Endodermal cell (in vitro differentiated cells): ENCODE measurements at regions not wholly inside any gene's neighbourhood (a gene's known extent, or its start where the extent isn't known, plus 50 kb on each side); places are given as distances from the start of the nearest gene placed in this dataset.

Experiments
- DNase-seq: peaks from one replicate; pipeline ENCODE4 v3.0.0-alpha.2; 2017
- H3K27ac ChIP-seq: 2 replicates; pipeline ENCODE4 v1.5.1; 2013; ENCODE audit warnings: mild to moderate bottlenecking, low read depth, low read length, moderate library complexity
- H3K27me3 ChIP-seq: 2 replicates; pipeline ENCODE4 v1.6.1; 2013; ENCODE audit warnings: mild to moderate bottlenecking, low read length, moderate library complexity; ENCODE audit not compliant: insufficient read depth, control insufficient read depth, poor library complexity, severe bottlenecking
- H3K36me3 ChIP-seq: 2 replicates; pipeline ENCODE4 v1.7.0; 2013; ENCODE audit warnings: mild to moderate bottlenecking, low read length, moderate library complexity; ENCODE audit not compliant: control insufficient read depth, insufficient read depth
- H3K4me1 ChIP-seq: one replicate; pipeline ENCODE4 v1.7.0; 2013; ENCODE audit warnings: low read length; ENCODE audit not compliant: control insufficient read depth, insufficient read depth
- H3K4me3 ChIP-seq: 2 replicates; pipeline ENCODE4 v1.5.1; 2013; ENCODE audit warnings: mild to moderate bottlenecking, low read length, moderate library complexity
- H3K9ac ChIP-seq: 2 replicates; pipeline ENCODE4 v1.6.1; 2013; ENCODE audit warnings: mild to moderate bottlenecking, low read length, moderate library complexity; ENCODE audit not compliant: poor library complexity, severe bottlenecking; ENCODE audit errors: extremely low read depth
- H3K9me3 ChIP-seq: 2 replicates; pipeline ENCODE4 v1.6.1; 2013; ENCODE audit warnings: mild to moderate bottlenecking, low read length, moderate library complexity; ENCODE audit not compliant: control insufficient read depth
- H3K27ac Mint-ChIP-seq: 2 replicates; pipeline ENCODE4 v1.8.0; 2020; ENCODE audit warnings: mixed read lengths
- H3K27me3 Mint-ChIP-seq: 2 replicates; pipeline ENCODE4 v1.8.0; 2021; ENCODE audit warnings: mild to moderate bottlenecking, mixed read lengths; ENCODE audit not compliant: insufficient read depth
- H3K36me3 Mint-ChIP-seq: 2 replicates; pipeline ENCODE4 v1.8.0; 2020; ENCODE audit warnings: low read depth, mixed read lengths
- H3K4me1 Mint-ChIP-seq: 2 replicates; pipeline ENCODE4 v1.8.0; 2020; ENCODE audit warnings: mixed read lengths
- H3K4me3 Mint-ChIP-seq: 2 replicates; pipeline ENCODE4 v1.8.0; 2020; ENCODE audit warnings: mild to moderate bottlenecking, moderate library complexity, mixed read lengths
- H3K9me3 Mint-ChIP-seq: 2 replicates; pipeline ENCODE4 v1.8.0; 2020; ENCODE audit warnings: mild to moderate bottlenecking, mixed read lengths
- WGBS, 2 experiments: methylation state at CpG; one replicate each; pipeline versions ENCODE4 v1.1.5 to v1.1.7; 2013; ENCODE audit warnings: missing lambda C conversion rate in 2 of 2, mixed read lengths in 1 of 2; ENCODE audit not compliant: insufficient coverage in 1 of 2, insufficient read length in 1 of 2; 5-methylcytosine and 5-hydroxymethylcytosine counted together
- TF ChIP-seq, protein P1 (sequence below): fragments of 200-600 bp; sonication (generic); conservative IDR thresholded peaks from 2 replicates; pipeline ENCODE4 v1.5.0; 2021; ENCODE audit warnings: antibody characterized with exemption, mild to moderate bottlenecking

DNA sequence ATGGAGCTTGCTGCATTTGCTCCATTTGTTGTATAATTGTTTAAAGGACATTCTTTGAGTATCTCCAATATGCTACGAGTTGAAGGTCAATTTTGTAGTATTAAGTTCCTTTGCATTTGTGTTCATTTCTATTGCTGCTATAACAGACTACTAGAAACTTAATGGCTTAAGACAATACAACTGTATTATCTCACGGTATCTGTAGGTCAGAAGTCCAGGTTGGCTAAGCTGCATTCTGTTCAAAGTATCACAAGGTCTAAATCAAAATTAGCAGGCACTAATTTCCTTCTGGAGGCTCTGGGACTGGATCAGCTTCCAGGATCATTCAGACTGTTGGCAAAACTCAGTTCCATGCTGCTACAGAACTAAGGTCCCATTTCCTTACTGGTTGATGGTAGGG lies 340.6 kb downstream of the GXYLT1 start:
- H3K27ac Mint-ChIP-seq: no peak overlapping the region
- H3K9ac ChIP-seq: no peak overlapping the region
- no peaks in the 10 kb centered on the region for H3K27me3 ChIP-seq
- H3K9me3 ChIP-seq: no peaks in the 10 kb centered on the region
- no peaks in the 10 kb centered on the region for H3K4me1 ChIP-seq
- no peaks in the 10 kb centered on the region for H3K36me3 Mint-ChIP-seq
- WGBS, 2 experiments: 91 to 100% methylated on average over 1 to 2 of the region's 2 CpGs
- no peaks in the 10 kb centered on the region for H3K36me3 ChIP-seq
- peaks cover 9% of the 10 kb centered on the region for H3K9me3 Mint-ChIP-seq
- no peak overlapping the region for H3K4me3 ChIP-seq
- no peaks in the 10 kb centered on the region for H3K4me1 Mint-ChIP-seq
- TF ChIP-seq, protein P1, sequence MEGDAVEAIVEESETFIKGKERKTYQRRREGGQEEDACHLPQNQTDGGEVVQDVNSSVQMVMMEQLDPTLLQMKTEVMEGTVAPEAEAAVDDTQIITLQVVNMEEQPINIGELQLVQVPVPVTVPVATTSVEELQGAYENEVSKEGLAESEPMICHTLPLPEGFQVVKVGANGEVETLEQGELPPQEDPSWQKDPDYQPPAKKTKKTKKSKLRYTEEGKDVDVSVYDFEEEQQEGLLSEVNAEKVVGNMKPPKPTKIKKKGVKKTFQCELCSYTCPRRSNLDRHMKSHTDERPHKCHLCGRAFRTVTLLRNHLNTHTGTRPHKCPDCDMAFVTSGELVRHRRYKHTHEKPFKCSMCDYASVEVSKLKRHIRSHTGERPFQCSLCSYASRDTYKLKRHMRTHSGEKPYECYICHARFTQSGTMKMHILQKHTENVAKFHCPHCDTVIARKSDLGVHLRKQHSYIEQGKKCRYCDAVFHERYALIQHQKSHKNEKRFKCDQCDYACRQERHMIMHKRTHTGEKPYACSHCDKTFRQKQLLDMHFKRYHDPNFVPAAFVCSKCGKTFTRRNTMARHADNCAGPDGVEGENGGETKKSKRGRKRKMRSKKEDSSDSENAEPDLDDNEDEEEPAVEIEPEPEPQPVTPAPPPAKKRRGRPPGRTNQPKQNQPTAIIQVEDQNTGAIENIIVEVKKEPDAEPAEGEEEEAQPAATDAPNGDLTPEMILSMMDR: no peak
- H3K4me3 Mint-ChIP-seq: no peak overlapping the region
- no peak for DNase-seq
- no peaks in the 10 kb centered on the region for H3K27me3 Mint-ChIP-seq
- H3K27ac ChIP-seq: no peak overlapping the region

DNA sequence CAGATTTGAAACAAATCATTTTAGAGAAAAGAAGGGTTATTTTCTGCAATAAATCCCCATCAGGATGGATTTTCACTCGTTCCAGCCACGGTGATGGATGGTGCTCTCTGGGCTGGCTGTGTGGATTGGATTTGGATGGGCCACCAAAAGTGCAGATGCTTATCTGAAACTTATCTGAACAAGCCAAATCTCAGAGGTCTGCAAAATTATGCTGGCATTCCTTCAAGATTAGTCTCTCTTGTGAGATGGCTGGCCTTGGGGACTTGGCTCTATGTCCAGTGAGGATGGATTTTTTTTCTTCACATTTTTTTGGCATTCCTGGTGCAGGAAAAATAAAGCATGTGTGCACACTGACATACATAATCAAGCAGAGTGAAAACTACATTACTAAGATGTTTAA lies 341.9 kb downstream of the GXYLT1 start:
- Histone ChIP-seq H3K27ac (no peak overlapping the region), H3K27me3 (no peaks in the 10 kb centered on the region), H3K9ac (no peak overlapping the region), H3K9me3 (no peaks in the 10 kb centered on the region), H3K36me3 (no peaks in the 10 kb centered on the region), H3K4me1 (no peaks in the 10 kb centered on the region), H3K4me3 (no peak overlapping the region)
- no peak overlapping the region for H3K4me3 Mint-ChIP-seq
- H3K36me3 Mint-ChIP-seq: no peaks in the 10 kb centered on the region
- no peak overlapping the region for H3K27ac Mint-ChIP-seq
- no peaks in the 10 kb centered on the region for H3K4me1 Mint-ChIP-seq
- no peak for DNase-seq
- H3K27me3 Mint-ChIP-seq: no peaks in the 10 kb centered on the region
- peaks cover 3% of the 10 kb centered on the region for H3K9me3 Mint-ChIP-seq
- TF ChIP-seq, protein P1: no peak
- WGBS, 2 experiments: 92 to 100% methylated on average over 2 of the region's 2 CpGs

GRCh38 chr12:41801261-41801660 lies 343.4 kb downstream of the GXYLT1 start:
- TF ChIP-seq, protein P1: no peak
- no peak overlapping the region for H3K9ac ChIP-seq
- Mint-ChIP-seq H3K4me1 (no peaks in the 10 kb centered on the region), H3K27ac (no peak overlapping the region), H3K4me3 (no peak overlapping the region), H3K27me3 (no peaks in the 10 kb centered on the region), H3K36me3 (no peaks in the 10 kb centered on the region), H3K9me3 (no peaks in the 10 kb centered on the region)
- no peaks in the 10 kb centered on the region for H3K36me3 ChIP-seq
- H3K27me3 ChIP-seq: no peaks in the 10 kb centered on the region
- H3K9me3 ChIP-seq: no peaks in the 10 kb centered on the region
- no peaks in the 10 kb centered on the region for H3K4me1 ChIP-seq
- DNase-seq: no peak
- no peak overlapping the region for H3K4me3 ChIP-seq
- WGBS, 2 experiments: 98 to 100% methylated on average over 1 of the region's 1 CpG
- no peak overlapping the region for H3K27ac ChIP-seq
